Posterior vena cava (tissue), 2 donors: ENCODE measurements at regions not wholly inside any gene's neighbourhood (a gene's known extent, or its start where the extent isn't known, plus 50 kb on each side); places are given as distances from the start of the nearest gene placed in this dataset.
"Not testable (repeated sequence)": the region's sequence is repeated elsewhere in the genome, so short reads cannot be mapped to it uniquely, and the experiment has no call there.

Experiments
- DNase-seq: peaks from one replicate; pipeline ENCODE4 v3.0.0-alpha.2; 2020; ENCODE audit warnings: low spot score
- intact Hi-C, 2 donors: fragments of 100-400 bp; cut with DNase I; formaldehyde crosslinking; loops; one replicate each; pipeline versions ENCODE4 v1.14.1 to v1.14.2; 2022 to 2023
- donor health status: DM: yes; HTN: yes; CAD: no.
- donor health status: DM: yes; HTN: yes; CAD: no.

DNA sequence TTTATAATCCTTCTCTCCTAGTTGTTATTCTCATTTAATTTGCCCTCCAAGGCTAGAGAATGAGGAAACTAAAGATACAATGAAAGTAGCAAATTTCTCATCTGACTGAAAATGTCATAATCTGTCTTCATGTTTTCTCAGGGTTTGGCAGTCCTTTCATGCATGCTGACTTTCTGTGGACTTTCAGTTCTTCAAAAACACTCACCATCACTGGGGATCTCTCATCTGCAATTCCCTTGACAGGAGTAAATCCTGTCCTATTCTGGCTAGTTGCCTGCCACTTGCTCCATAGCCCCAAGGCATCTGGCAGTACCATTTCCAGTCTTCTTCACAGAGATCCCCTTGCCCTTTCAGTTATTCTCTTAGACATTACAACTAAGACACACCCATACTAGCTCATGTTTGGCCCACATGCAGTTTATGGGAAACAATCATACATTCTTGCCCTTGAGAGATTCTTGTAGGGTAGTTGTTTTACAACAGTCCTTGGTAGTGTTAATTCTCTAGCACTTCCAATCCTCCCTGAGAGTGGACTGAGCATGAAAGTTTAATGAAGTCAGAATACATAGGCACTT is 449.7 kb upstream of the KLHL4 start:
- intact Hi-C loops: no loop called here
- DNase-seq: no peak

DNA sequence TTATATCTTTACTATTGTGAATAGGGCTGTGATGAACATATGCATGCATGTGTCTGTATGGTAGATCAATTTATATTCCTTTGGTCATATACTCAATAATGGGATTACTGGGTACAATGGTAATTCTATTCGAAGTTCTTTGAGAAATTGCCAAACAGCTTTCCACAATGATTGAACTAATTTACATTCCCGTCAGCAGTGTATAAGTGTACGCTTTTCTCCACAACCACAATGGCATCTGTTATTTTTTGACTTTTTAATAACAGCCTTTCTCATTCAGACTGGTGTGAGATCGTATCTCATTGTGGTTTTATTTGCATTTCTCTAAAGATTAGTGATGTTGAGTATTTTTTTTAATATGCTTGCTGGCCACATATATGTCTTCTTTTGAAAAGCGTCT is 439.4 kb upstream of the KLHL4 start:
- intact Hi-C loops: no loop called here
- no peak for DNase-seq

DNA sequence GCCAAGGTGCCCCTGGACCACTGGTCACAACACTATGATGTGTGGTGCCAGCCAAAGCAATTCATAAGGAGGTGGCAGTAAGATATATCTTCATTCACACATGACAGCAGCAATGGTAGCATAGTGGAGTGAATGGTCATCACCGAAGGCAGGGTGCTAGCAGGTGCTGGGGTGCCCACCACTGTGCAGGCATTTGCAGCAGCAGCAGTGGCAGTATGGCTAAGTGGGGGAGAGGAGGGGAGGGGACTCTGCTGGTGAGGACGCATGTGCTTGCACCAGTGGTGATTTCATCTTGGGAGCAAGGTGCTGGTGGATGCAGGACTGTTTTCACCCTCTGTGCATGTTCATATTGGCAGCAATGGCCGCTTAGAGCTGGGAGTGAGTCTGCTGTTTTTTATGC is 419.1 kb upstream of the KLHL4 start:
- intact Hi-C loops: no loop called here
- DNase-seq: no peak

DNA sequence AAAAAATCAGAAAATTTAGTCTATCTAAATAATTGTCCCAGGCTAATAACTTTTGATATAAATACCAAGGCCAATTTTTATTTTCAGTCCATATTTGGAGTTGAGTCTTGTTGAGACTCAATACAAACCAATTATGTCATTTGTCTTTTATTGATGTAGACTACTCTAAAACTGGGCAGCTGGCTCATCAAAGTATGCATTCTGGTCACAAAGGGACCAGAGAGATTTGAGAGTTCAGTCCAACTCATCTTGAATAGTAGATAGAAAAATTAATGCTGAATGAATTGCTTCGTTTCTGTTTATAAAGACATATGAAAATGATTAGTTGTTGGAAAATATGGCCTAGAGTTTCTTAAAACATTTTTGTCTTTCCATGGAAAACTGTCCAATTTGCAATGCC is 412.5 kb upstream of the KLHL4 start:
- DNase-seq: no peak
- intact Hi-C loops: no loop called here

DNA sequence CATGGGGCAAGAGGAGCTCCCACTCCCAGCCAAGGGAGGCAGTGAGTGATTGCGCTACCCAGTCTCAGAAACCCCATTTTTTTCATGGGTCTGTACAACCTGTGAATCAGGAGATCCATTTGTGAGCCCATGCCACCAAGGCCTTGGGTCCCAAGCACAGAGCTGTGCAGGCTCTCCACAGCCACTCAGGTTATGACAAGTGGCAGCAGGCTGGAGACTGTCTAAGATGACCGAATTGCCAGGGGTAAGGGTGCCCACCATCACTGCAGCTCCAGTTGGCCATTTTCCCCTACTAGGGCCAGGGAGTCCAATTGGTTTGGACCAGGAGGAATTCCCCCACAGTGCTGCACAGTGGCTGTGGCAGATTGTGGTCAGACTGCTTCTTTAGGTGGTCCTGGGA is 407.5 kb upstream of the KLHL4 start:
- intact Hi-C loops: no loop called here
- DNase-seq: no peak

DNA sequence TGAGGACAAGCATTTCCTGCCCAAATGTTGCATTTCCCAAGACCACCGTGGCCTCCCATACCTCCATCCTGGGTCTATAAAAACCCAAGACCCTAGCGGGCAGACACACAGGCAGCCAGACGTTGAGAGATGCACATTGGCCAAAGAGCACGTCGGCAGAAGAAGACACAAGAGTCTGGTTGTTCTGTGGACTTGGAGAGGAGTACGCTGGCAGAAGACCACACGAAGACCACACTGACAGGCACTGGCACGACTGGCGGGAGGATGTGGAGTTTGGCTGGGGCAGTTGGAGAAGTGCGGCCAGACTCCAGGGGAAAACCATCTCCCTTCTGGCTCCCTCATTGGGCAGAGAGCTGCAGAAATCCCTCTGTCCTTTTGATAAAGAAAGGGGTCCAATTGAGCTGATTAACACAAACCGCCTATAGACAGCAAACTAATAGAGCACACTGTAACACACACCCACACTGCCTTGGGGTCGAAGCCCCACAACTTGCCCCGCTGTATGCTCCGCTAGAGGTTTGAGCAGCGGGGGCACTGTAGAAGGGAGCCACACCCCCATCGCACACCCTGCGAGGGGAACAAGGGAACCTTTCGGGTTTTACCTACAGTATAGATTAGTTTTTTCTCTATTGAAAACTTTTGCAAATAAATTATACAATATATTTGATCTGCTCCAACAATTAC is 376.7 kb upstream of the KLHL4 start:
- peak; percentile 45 for DNase-seq
- intact Hi-C loops: no loop called here

DNA sequence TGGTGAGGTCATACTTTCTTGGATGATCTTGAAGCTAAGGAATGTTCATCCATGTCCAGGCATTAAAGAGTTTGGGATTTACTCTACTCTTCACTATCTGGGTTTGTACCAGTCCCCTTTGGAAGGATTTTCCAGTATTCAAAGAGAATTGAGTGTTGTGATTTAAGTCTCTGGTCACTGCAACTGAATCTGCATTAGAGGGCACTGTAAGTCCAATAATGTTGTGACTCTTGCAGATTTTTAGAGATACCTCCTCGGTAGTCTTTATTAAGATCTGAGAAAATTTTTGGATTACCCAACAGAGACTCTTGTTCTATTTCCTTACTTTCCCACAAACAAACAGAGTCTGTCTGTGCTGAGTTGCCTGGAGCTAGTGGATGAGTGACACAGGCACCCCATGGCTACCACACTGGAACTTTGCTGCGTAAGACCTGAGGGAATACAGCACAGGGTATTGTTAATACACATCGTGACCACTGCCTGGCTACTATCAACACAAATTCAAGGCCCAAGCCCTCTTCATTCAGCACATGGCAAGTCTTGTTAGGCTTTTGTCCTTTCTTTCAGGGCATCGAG is 357.1 kb upstream of the KLHL4 start:
- no peak for DNase-seq
- intact Hi-C loops: no loop called here

DNA sequence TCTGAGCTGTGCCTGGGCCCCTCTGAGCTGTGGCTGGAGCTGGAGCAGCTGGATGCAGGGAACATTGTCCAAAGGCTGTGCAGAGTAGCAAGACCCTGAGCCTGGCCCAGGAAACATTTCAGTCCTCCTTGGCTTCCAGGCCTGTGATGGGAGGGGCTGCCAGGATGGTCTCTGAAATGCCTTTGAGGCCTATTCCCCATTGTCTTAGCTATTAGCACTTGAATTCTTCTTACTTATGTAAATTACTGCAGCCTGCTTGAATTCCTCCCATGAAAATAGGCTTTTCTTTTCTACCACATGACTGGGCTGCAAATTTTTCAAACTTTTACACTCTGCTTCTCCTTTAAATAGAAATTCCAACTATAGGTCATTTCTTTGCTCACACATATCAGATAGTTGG is 349.8 kb upstream of the KLHL4 start:
- intact Hi-C loops: no loop called here
- DNase-seq: no peak

DNA sequence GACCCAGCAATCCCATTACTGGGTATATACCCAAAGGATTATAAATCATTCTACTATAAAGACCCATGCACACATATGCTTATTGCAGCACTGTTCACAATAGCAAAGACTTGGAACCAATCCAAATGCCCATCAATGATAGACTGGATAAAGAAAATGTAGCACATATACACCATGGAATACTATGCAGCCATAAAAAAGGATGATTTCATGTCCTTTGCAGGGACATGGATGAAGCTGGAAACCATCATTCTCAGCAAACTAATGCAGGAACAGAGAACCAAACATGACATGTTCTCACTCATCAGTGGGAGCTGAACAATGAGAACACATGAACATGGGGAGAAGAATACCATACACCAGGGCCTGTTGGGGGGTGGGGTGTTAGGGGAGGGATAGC is 339.6 kb upstream of the KLHL4 start:
- intact Hi-C loops, DNase-seq: not testable (repeated sequence)
